HepG2 (cell line): ENCODE measurements at regions not wholly inside any gene's neighbourhood (a gene's known extent, or its start where the extent isn't known, plus 50 kb on each side); places are given as distances from the start of the nearest gene placed in this dataset.

ENCODE experiments used
- ATAC-seq: fragments of 200-7000 bp; cut with Tn5 transposase; 3 replicates; pipeline ENCODE4 v1.9.1; 2020; ENCODE audit warnings: mild to moderate bottlenecking, moderate library complexity
- BruUV-seq: library from RNA; stranded (reverse); fragments of 400-500 nt; replicated peaks from 2 replicates; lab custom pipeline; 2021; lab: Mats Ljungman, UMichigan
- CTCF ChIA-PET: fragments of 300-600 bp; formaldehyde crosslinking; extraction: SDS; loops from one replicate; lab custom pipeline; 2021; ENCODE audit warnings: low total read pairs, inconsistent platforms, low intra/inter-chr PET ratio; lab: Yijun Ruan, JAX
- POLR2A ChIA-PET: fragments of 350-600 bp; sonication (Branson Sonifier 250); formaldehyde crosslinking; loops from one replicate; lab custom pipeline; 2020; ENCODE audit warnings: antibody characterized with exemption, inconsistent platforms; lab: Yijun Ruan, JAX
- DNase-seq: peaks from one replicate; pipeline ENCODE4 v3.0.0-alpha.2; 2015; ENCODE audit warnings: low spot score
- FAIRE-seq: peaks from 3 replicates; lab custom pipeline; 2011; peaks lifted over from hg19 to GRCh38; lab: Jason Lieb, UNC
- H2AFZ ChIP-seq: one replicate; pipeline ENCODE4 v1.6.1; 2011; ENCODE audit warnings: low read length, inconsistent platforms
- H3K27ac ChIP-seq: fragments of 300-600 bp; 3 replicates; pipeline ENCODE4 v1.8.0; 2011; ENCODE audit warnings: mixed run types, mild to moderate bottlenecking, mixed read lengths, low read length, inconsistent platforms; ENCODE audit not compliant: insufficient read depth; ENCODE audit errors: extremely low read length
- H3K27me3 ChIP-seq, 2 experiments: fragments of 200-600 bp in 1 of 2; 2 replicates in 1 of 2; 3 replicates in 1 of 2; pipeline versions ENCODE4 v1.6.0 to v1.8.0; 2011; ENCODE audit warnings: low read length in 2 of 2, mild to moderate bottlenecking in 2 of 2, moderate library complexity in 2 of 2, inconsistent platforms in 1 of 2; ENCODE audit not compliant: insufficient read depth in 2 of 2, control insufficient read depth in 1 of 2
- H3K36me3 ChIP-seq, 2 experiments: fragments of 200-600 bp in 1 of 2; replicated peaks in 1 of 2; 2 replicates in 1 of 2; 3 replicates in 1 of 2; pipeline versions ENCODE4 v1.5.1 to v1.8.0; 2011; ENCODE audit warnings: low read length in 2 of 2, inconsistent platforms in 1 of 2; ENCODE audit not compliant: insufficient read depth in 2 of 2, control insufficient read depth in 1 of 2
- H3K4me1 ChIP-seq: 2 replicates; pipeline ENCODE4 v1.5.1; 2012; ENCODE audit warnings: low read length, inconsistent platforms; ENCODE audit not compliant: insufficient read depth
- H3K4me2 ChIP-seq: 2 replicates; pipeline ENCODE4 v1.6.0; 2011; ENCODE audit warnings: low read depth, low read length, inconsistent platforms
- H3K4me3 ChIP-seq, 3 experiments: fragments of 200-600 bp in 1 of 3; sonication (generic), shearing (Covaris generic) in 1 of 3; replicated peaks in 1 of 3; 2 replicates each; pipeline ENCODE4 v1.5.1; 2011 to 2016; ENCODE audit warnings: low read length in 3 of 3, inconsistent platforms in 2 of 3, low read depth in 2 of 3, mild to moderate bottlenecking in 2 of 3, control low read depth in 1 of 3, mixed read lengths in 1 of 3; ENCODE audit not compliant: insufficient read depth in 1 of 3
- H3K79me2 ChIP-seq: one replicate; pipeline ENCODE4 v1.6.1; 2011; ENCODE audit warnings: low read length, inconsistent platforms; ENCODE audit not compliant: insufficient read depth
- H3K9ac ChIP-seq: 2 replicates; pipeline ENCODE4 v1.6.0; 2011; ENCODE audit warnings: mild to moderate bottlenecking, low read depth, low read length, inconsistent platforms; ENCODE audit not compliant: insufficient read depth
- H3K9me3 ChIP-seq: 2 replicates; pipeline ENCODE4 v1.5.1; 2012; ENCODE audit warnings: mild to moderate bottlenecking, low read length
- H4K20me1 ChIP-seq: 2 replicates; pipeline ENCODE4 v1.6.0; 2011; ENCODE audit warnings: inconsistent platforms, mild to moderate bottlenecking, low read length, moderate library complexity; ENCODE audit not compliant: insufficient read depth
- JUN ChIP-seq: sonication (generic); formaldehyde crosslinking; IDR thresholded peaks from 2 replicates; pipeline ENCODE4 v1.4.0; 2020; ENCODE audit warnings: mild to moderate bottlenecking, missing genetic modification reagents
- NFIC ChIP-seq: IDR thresholded peaks from 2 replicates; pipeline ENCODE4 v1.6.1; 2012; ENCODE audit warnings: mild to moderate bottlenecking, low read length, inconsistent platforms
- PHF20 ChIP-seq: sonication (generic); formaldehyde crosslinking; IDR thresholded peaks from 2 replicates; pipeline ENCODE4 v1.5.0; 2020; ENCODE audit warnings: mild to moderate bottlenecking, missing genetic modification reagents
- POLR2AphosphoS5 ChIP-seq: IDR thresholded peaks from 2 replicates; pipeline ENCODE4 v1.6.1; 2012; ENCODE audit warnings: low read depth, low read length
- POLR2G ChIP-seq: fragments of 200-400 bp; formaldehyde crosslinking; IDR thresholded peaks from 2 replicates; pipeline ENCODE4 v1.6.1; 2018; ENCODE audit warnings: mild to moderate bottlenecking, low read depth, low read length, moderate library complexity
- SMAD9 ChIP-seq: sonication (generic); formaldehyde crosslinking; IDR thresholded peaks from 2 replicates; pipeline ENCODE4 v1.5.1; 2020; ENCODE audit warnings: mild to moderate bottlenecking, missing genetic modification reagents
- SMARCE1 ChIP-seq: fragments of 450-650 bp; IDR thresholded peaks from 2 replicates; pipeline ENCODE4 v1.6.1; 2017; ENCODE audit warnings: borderline replicate concordance
- SMC3 ChIP-seq: IDR thresholded peaks from 2 replicates; pipeline ENCODE4 v1.6.1; 2011; ENCODE audit warnings: low read length, improper control_type of control experiment
- SP5 ChIP-seq: IDR thresholded peaks from 2 replicates; pipeline ENCODE4 v1.6.1; 2016; ENCODE audit warnings: low read depth, borderline replicate concordance
- SYNCRIP ChIP-seq: fragments of 200-400 bp; formaldehyde crosslinking; IDR thresholded peaks from 2 replicates; pipeline ENCODE4 v1.6.1; 2018; ENCODE audit warnings: mild to moderate bottlenecking, low read depth, low read length; ENCODE audit not compliant: insufficient read depth
- WIZ ChIP-seq: sonication (generic); formaldehyde crosslinking; IDR thresholded peaks from 2 replicates; pipeline ENCODE4 v1.5.1; 2020; ENCODE audit warnings: mild to moderate bottlenecking, missing genetic modification reagents
- ZEB1 ChIP-seq: IDR thresholded peaks from 2 replicates; pipeline ENCODE4 v1.6.1; 2012; ENCODE audit warnings: mild to moderate bottlenecking, low read depth, inconsistent platforms; ENCODE audit not compliant: insufficient replicate concordance
- ZNF546 ChIP-seq: sonication (generic); formaldehyde crosslinking; conservative IDR thresholded peaks from 2 replicates; pipeline ENCODE4 v1.8.1; 2023; ENCODE audit warnings: mild to moderate bottlenecking, missing genetic modification reagents
- ZNF552 ChIP-seq: sonication (generic); formaldehyde crosslinking; IDR thresholded peaks from 2 replicates; pipeline ENCODE4 v1.9.0; 2022; ENCODE audit warnings: missing genetic modification reagents, mild to moderate bottlenecking, borderline replicate concordance
- ZNF616 ChIP-seq: sonication (generic); formaldehyde crosslinking; IDR thresholded peaks from 2 replicates; pipeline ENCODE4 v1.5.0; 2020; ENCODE audit warnings: low read depth, mild to moderate bottlenecking, missing genetic modification reagents
- ZNF879 ChIP-seq: sonication (generic); formaldehyde crosslinking; IDR thresholded peaks from 2 replicates; pipeline ENCODE4 v1.8.1; 2023; ENCODE audit warnings: missing genetic modification reagents
- ZSCAN30 ChIP-seq: sonication (generic); formaldehyde crosslinking; IDR thresholded peaks from 2 replicates; pipeline ENCODE4 v1.5.0; 2020; ENCODE audit warnings: mild to moderate bottlenecking, missing genetic modification reagents
- WGBS: methylation state at CpG from one replicate; pipeline ENCODE4 v1.1.6; 2017; ENCODE audit warnings: low lambda C conversion rate; 5-methylcytosine and 5-hydroxymethylcytosine counted together
- in situ Hi-C: cut with HindIII; loops from 2 replicates; pipeline ENCODE4 v1.10.0; 2017; ENCODE audit warnings: low pct_unique_long_range_greater_than_20kb; ENCODE audit not compliant: extremely low pct_ligation_motif_present
- intact Hi-C: fragments of 100-400 bp; cut with micrococcal nuclease; formaldehyde crosslinking; loops from one replicate; pipeline ENCODE4 v1.10.0; 2022; ENCODE audit not compliant: unreplicated experiment
- TF ChIP-seq, protein P1 (sequence below), 2 experiments: sonication (generic) in 1 of 2; formaldehyde crosslinking in 1 of 2; IDR thresholded peaks; 2 replicates each; pipeline versions ENCODE4 v1.6.1 to v1.9.0; 2014 to 2022; ENCODE audit warnings: antibody characterized with exemption in 1 of 2, borderline replicate concordance in 1 of 2, inconsistent platforms in 1 of 2, low read depth in 1 of 2, missing genetic modification reagents in 1 of 2

DNA sequence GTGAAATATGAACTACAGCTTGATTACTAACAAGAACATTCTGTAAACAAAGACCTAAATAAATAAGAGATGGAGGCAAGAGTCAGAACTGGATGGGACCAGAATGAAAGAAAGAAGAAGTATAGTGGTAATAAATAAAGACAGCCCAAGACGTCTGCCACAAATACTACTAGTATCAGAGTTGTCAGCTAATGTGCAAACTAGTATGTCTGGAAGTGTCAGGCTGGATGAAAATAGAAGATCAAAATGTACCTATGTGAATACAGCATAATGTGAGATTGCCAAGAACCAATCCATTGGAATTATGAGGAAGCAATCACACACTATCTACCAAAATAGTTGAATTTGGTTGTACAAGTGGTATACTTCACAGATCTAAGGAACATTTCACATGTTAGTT is 353.0 kb downstream of the BTG1 start:
- Histone ChIP-seq H3K9ac (no peak overlapping the region), H3K27ac (no peak overlapping the region), H4K20me1 (no peaks in the 10 kb centered on the region), H3K4me3 (no peak overlapping the region), H3K4me2 (no peak overlapping the region), H3K9me3 (no peaks in the 10 kb centered on the region), H3K79me2 (no peaks in the 10 kb centered on the region), H2AFZ (no peak overlapping the region), H3K4me1 (no peaks in the 10 kb centered on the region), H3K27me3 (no peaks in the 10 kb centered on the region), H3K36me3 (no peaks in the 10 kb centered on the region)
- DNase-seq, result no peak
- intact Hi-C loops, result no loop called here
- no peak for FAIRE-seq
- WGBS, result 0% methylated on average over 1 of the region's 1 CpG
- ATAC-seq, result no peak
- POLR2A ChIA-PET, result no interaction called here
- in situ Hi-C loops, result no loop called here
- CTCF ChIA-PET, result no interaction called here
- no peak for TF ChIP-seq NFIC
- no peak for TF ChIP-seq PHF20 (CRISPR knock-in tag)
- TF ChIP-seq POLR2G, result no peak
- TF ChIP-seq SP5, result no peak
- TF ChIP-seq ZEB1, result no peak
- no peak for TF ChIP-seq ZNF879 (CRISPR knock-in tag)
- no peak for TF ChIP-seq ZNF552 (CRISPR knock-in tag)
- TF ChIP-seq SMAD9 (CRISPR knock-in tag), result no peak
- no peak for TF ChIP-seq SMC3
- no peak for TF ChIP-seq WIZ (CRISPR knock-in tag)
- no peak for TF ChIP-seq JUN (CRISPR knock-in tag)
- no peak for TF ChIP-seq ZNF546 (CRISPR knock-in tag)
- TF ChIP-seq ZSCAN30 (CRISPR knock-in tag), result no peak
- no peak for TF ChIP-seq SYNCRIP
- TF ChIP-seq SMARCE1, result no peak
- TF ChIP-seq ZNF616 (CRISPR knock-in tag), result no peak
- TF ChIP-seq POLR2AphosphoS5, result no peak
- TF ChIP-seq, protein P1, sequence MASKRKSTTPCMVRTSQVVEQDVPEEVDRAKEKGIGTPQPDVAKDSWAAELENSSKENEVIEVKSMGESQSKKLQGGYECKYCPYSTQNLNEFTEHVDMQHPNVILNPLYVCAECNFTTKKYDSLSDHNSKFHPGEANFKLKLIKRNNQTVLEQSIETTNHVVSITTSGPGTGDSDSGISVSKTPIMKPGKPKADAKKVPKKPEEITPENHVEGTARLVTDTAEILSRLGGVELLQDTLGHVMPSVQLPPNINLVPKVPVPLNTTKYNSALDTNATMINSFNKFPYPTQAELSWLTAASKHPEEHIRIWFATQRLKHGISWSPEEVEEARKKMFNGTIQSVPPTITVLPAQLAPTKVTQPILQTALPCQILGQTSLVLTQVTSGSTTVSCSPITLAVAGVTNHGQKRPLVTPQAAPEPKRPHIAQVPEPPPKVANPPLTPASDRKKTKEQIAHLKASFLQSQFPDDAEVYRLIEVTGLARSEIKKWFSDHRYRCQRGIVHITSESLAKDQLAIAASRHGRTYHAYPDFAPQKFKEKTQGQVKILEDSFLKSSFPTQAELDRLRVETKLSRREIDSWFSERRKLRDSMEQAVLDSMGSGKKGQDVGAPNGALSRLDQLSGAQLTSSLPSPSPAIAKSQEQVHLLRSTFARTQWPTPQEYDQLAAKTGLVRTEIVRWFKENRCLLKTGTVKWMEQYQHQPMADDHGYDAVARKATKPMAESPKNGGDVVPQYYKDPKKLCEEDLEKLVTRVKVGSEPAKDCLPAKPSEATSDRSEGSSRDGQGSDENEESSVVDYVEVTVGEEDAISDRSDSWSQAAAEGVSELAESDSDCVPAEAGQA (IDR thresholded peaks at IDR 0.05; ENCODE audit: low read depth), result no peak
- TF ChIP-seq, protein P1 (CRISPR knock-in tag; IDR thresholded peaks at IDR 0.05; ENCODE audit: borderline replicate concordance), result no peak
- BruUV-seq, result no TSS peak
